Umbilical cord (tissue), 1 donor: ENCODE measurements at regions not wholly inside any gene's neighbourhood (a gene's known extent, or its start where the extent isn't known, plus 50 kb on each side); places are given as distances from the start of the nearest gene placed in this dataset.
"Not testable (repeated sequence)": the region's sequence is repeated elsewhere in the genome, so short reads cannot be mapped to it uniquely, and the experiment has no call there.

ENCODE experiments used
- DNase-seq: peaks from one replicate; pipeline ENCODE4 v3.0.0-alpha.2; 2015; ENCODE audit warnings: low spot score

- DNase-seq: no peak
Measured at GRCh38 chr6:170149681-170150589, 140.9 kb downstream of the DLL1 start.

- DNase-seq: no peak
Measured at GRCh38 chr6:170148709-170149470, 142.0 kb downstream of the DLL1 start.

GRCh38 chr6:170147832-170148708 is 142.8 kb downstream of the DLL1 start:
- DNase-seq: no peak

GRCh38 chr6:170147056-170147787 is 143.7 kb downstream of the DLL1 start:
- no peak for DNase-seq

GRCh38 chr6:170146640-170147039 is 144.2 kb downstream of the DLL1 start:
- DNase-seq: no peak

- not testable (repeated sequence) for DNase-seq
Measured at GRCh38 chr6:170146131-170146530, 144.7 kb downstream of the DLL1 start.

- not testable (repeated sequence) for DNase-seq
Measured at GRCh38 chr6:170145716-170146115, 145.2 kb downstream of the DLL1 start.

- DNase-seq: no peak
Measured at GRCh38 chr6:170145272-170145592, 145.6 kb downstream of the DLL1 start.

GRCh38 chr6:170144571-170145271 is 146.2 kb downstream of the DLL1 start:
- no peak for DNase-seq

GRCh38 chr6:170143401-170144150 is 147.3 kb downstream of the DLL1 start:
- DNase-seq: no peak

- DNase-seq: no peak
Measured at GRCh38 chr6:170142559-170142958, 148.3 kb downstream of the DLL1 start.

GRCh38 chr6:170141061-170141460 is 149.8 kb downstream of the DLL1 start:
- DNase-seq: not testable (repeated sequence)

GRCh38 chr6:170140129-170140528 is 150.7 kb downstream of the DLL1 start:
- no peak for DNase-seq

GRCh38 chr6:170139531-170139930 is 151.3 kb downstream of the DLL1 start:
- DNase-seq: no peak

GRCh38 chr6:170139046-170139445 is 151.8 kb downstream of the DLL1 start:
- not testable (repeated sequence) for DNase-seq

- DNase-seq: no peak
Measured at GRCh38 chr6:170137911-170138910, 152.7 kb downstream of the DLL1 start.

GRCh38 chr6:170137176-170137891 is 153.5 kb downstream of the DLL1 start:
- DNase-seq: no peak
